ENCODE measurements at regions not wholly inside any gene's neighbourhood (a gene's known extent, or its start where the extent isn't known, plus 50 kb on each side); places are given as distances from the start of the nearest gene placed in this dataset.

- ChIA-PET CTCF (interaction anchor here (0.9 kb wide), 1 partner anchor 9 kb away, joined by 3 read pairs; no protein-coding TSS in a partner anchor), POLR2A (no interaction called here)
- TF ChIP-seq ZBTB33 (IDR thresholded peaks at IDR 0.05; ENCODE audit: extremely low read depth, insufficient replicate concordance, low read length) (no peak), EGR1 (IDR thresholded peaks at IDR 0.05; ENCODE audit: low read depth) (no peak), POLR2A (IDR thresholded peaks at IDR 0.05; ENCODE audit: borderline replicate concordance, extremely low read depth, insufficient read depth, insufficient read length) (no peak), SP1 (IDR thresholded peaks at IDR 0.05; ENCODE audit: low read depth) (no peak), YY1 (IDR thresholded peaks at IDR 0.05; ENCODE audit: extremely low read depth, insufficient replicate concordance, low read depth, low read length) (no peak), EZH2phosphoT487 (IDR thresholded peaks at IDR 0.05; ENCODE audit: borderline replicate concordance) (no peak), SRF (IDR thresholded peaks at IDR 0.05; ENCODE audit: low read depth) (no peak)
- TF ChIP-seq, protein P1, sequence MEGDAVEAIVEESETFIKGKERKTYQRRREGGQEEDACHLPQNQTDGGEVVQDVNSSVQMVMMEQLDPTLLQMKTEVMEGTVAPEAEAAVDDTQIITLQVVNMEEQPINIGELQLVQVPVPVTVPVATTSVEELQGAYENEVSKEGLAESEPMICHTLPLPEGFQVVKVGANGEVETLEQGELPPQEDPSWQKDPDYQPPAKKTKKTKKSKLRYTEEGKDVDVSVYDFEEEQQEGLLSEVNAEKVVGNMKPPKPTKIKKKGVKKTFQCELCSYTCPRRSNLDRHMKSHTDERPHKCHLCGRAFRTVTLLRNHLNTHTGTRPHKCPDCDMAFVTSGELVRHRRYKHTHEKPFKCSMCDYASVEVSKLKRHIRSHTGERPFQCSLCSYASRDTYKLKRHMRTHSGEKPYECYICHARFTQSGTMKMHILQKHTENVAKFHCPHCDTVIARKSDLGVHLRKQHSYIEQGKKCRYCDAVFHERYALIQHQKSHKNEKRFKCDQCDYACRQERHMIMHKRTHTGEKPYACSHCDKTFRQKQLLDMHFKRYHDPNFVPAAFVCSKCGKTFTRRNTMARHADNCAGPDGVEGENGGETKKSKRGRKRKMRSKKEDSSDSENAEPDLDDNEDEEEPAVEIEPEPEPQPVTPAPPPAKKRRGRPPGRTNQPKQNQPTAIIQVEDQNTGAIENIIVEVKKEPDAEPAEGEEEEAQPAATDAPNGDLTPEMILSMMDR (IDR thresholded peaks at IDR 0.05 in 2 of 3, conservative IDR thresholded peaks at IDR 0.05 in 1 of 3; ENCODE audit: borderline replicate concordance in 1 of 3, insufficient read depth in 1 of 3, low read depth in 2 of 3, low read length in 2 of 3), result no peak
- TF ChIP-seq, protein P2, sequence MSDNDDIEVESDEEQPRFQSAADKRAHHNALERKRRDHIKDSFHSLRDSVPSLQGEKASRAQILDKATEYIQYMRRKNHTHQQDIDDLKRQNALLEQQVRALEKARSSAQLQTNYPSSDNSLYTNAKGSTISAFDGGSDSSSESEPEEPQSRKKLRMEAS (IDR thresholded peaks at IDR 0.05), result no peak
- TF ChIP-seq, protein P3, sequence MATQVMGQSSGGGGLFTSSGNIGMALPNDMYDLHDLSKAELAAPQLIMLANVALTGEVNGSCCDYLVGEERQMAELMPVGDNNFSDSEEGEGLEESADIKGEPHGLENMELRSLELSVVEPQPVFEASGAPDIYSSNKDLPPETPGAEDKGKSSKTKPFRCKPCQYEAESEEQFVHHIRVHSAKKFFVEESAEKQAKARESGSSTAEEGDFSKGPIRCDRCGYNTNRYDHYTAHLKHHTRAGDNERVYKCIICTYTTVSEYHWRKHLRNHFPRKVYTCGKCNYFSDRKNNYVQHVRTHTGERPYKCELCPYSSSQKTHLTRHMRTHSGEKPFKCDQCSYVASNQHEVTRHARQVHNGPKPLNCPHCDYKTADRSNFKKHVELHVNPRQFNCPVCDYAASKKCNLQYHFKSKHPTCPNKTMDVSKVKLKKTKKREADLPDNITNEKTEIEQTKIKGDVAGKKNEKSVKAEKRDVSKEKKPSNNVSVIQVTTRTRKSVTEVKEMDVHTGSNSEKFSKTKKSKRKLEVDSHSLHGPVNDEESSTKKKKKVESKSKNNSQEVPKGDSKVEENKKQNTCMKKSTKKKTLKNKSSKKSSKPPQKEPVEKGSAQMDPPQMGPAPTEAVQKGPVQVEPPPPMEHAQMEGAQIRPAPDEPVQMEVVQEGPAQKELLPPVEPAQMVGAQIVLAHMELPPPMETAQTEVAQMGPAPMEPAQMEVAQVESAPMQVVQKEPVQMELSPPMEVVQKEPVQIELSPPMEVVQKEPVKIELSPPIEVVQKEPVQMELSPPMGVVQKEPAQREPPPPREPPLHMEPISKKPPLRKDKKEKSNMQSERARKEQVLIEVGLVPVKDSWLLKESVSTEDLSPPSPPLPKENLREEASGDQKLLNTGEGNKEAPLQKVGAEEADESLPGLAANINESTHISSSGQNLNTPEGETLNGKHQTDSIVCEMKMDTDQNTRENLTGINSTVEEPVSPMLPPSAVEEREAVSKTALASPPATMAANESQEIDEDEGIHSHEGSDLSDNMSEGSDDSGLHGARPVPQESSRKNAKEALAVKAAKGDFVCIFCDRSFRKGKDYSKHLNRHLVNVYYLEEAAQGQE (IDR thresholded peaks at IDR 0.05; ENCODE audit: low read depth), result no peak
- TF ChIP-seq, protein P4, sequence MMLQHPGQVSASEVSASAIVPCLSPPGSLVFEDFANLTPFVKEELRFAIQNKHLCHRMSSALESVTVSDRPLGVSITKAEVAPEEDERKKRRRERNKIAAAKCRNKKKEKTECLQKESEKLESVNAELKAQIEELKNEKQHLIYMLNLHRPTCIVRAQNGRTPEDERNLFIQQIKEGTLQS (IDR thresholded peaks at IDR 0.05), result no peak
Observed at GRCh38 chr14:39488600-39488999, 56.4 kb upstream of the FBXO33 start.

More at GRCh38 chr14:39488600-39488999, 56.4 kb upstream of the FBXO33 start:
- no peak overlapping the region for H3K27ac ChIP-seq (ENCODE audit: low read depth, low read length)
- ATAC-seq, result no peak
- H3K79me2 ChIP-seq (ENCODE audit: insufficient read depth, low read length), result no peaks in the 10 kb centered on the region
- RAD21 ChIA-PET (ENCODE audit: low non-redundant PET in 1 of 2, low total read pairs in 2 of 2, uncharacterized antibody in 2 of 2, unreplicated experiment in 2 of 2), result no interaction called here
- no peaks in the 10 kb centered on the region for H3K27me3 ChIP-seq (ENCODE audit: insufficient read depth, low read length)
- H3K4me1 ChIP-seq (ENCODE audit: control insufficient read depth in 1 of 2, insufficient read depth in 2 of 2, low read length in 2 of 2), result peaks cover 0 to 16% of the 10 kb centered on the region in 2 experiments; a peak in 3 of 4 replicates
- intact Hi-C loops (cut with micrococcal nuclease), result no loop called here
- no peak overlapping the region for H3K4me2 ChIP-seq (ENCODE audit: low read length)
- no peak overlapping the region for H2AFZ ChIP-seq (ENCODE audit: low read depth, low read length, poor library complexity, severe bottlenecking)
- H4K20me1 ChIP-seq (ENCODE audit: insufficient read depth), result no peaks in the 10 kb centered on the region
- H3K9ac ChIP-seq (ENCODE audit: low read length), result no peak overlapping the region
- no peaks in the 10 kb centered on the region for H3K9me2 ChIP-seq (ENCODE audit: insufficient read depth)
- no peaks in the 10 kb centered on the region for H3K36me3 ChIP-seq (ENCODE audit: control insufficient read depth in 1 of 2, insufficient read depth in 2 of 2, low read length in 2 of 2)
- BruUV-seq (replicated peaks), result no TSS peak
- H3K9me3 ChIP-seq (ENCODE audit: control insufficient read depth in 1 of 2, insufficient read depth in 1 of 2, low read depth in 1 of 2, low read length in 2 of 2), result no peaks in the 10 kb centered on the region
- DNase-seq (ENCODE audit: low read depth, low spot score), result no peak
- no peak overlapping the region for H3K4me3 ChIP-seq (replicated peaks in 1 of 2; ENCODE audit: low read depth in 1 of 2, low read length in 2 of 2)
